Activated T-cell treated with anti-CD3 and anti-CD28 coated beads for 48 hours (primary cell): ENCODE measurements at regions not wholly inside any gene's neighbourhood (a gene's known extent, or its start where the extent isn't known, plus 50 kb on each side); places are given as distances from the start of the nearest gene placed in this dataset.

Experiments used
- DNase-seq: peaks from one replicate; pipeline ENCODE4 v3.0.0-alpha.2; 2020; ENCODE audit warnings: low read depth

- DNase-seq, result no peak
Measured at GRCh38 chr2:220174826-220175225, 547.4 kb downstream of the SLC4A3 start.

DNA sequence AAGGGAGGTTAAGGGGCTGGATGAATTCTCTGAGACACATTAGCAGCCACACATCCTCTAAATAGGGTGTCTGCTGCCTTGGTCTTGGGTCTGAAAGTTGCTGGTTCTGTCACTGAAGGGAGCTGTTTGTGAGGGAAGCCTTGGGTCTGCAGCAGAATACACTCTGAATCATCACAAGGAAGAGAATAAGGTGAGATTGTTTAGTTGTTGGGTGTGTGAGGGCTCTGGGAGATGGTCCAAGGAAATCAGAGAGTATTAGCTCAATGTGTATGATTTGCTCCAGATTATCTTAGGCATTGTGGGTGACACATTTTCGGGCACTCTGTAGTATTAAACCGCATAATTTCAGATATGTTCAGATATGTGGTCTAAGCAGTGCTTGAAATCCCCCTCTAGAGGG is 548.5 kb downstream of the SLC4A3 start:
- no peak for DNase-seq

GRCh38 chr2:220178991-220179695 is 551.7 kb downstream of the SLC4A3 start:
- DNase-seq, result no peak

DNA sequence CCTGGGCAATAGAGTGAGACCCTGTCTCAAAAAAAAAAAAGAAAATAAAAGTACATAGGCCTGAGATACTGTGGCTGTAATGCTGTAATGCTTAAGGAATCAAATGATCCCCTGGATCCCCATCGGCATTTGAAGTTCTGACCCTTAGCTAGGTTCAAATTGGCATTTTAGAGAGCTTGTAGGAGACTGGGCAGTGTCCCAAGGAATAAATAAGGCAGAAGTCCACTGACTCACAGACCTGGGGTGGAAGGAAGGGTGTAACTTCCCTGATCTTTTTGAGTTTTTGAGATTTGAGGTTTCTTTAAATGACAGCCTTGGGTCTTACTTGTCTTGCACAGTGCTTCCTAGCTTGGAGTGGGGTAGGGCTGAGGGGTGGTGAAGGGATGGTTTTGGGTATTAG is 553.7 kb downstream of the SLC4A3 start:
- no peak for DNase-seq

DNA sequence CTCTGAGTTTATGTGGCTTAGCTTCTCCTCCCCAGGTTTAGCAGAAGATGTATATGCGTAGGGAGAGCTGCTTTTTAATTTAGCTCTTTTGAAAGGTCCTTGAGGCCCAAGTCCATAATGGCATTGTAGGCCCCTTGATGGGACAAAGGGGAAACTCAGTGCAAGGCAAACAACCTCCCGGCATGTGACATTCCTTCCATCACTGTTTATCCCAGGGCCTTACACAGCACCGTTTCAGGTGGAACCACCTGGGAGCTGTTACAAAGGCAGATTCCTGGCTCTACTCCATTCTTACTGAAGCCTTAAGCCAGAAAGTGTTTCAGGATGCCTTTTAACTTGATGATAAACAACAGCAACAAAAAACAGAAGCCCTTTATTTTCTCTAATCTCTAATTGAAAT is 555.4 kb downstream of the SLC4A3 start:
- no peak for DNase-seq

- DNase-seq, result no peak
Measured at GRCh38 chr2:220185766-220186305, 558.4 kb downstream of the SLC4A3 start.

GRCh38 chr2:220188031-220188430 is 560.6 kb downstream of the SLC4A3 start:
- no peak for DNase-seq

GRCh38 chr2:220191031-220191430 is 563.6 kb downstream of the SLC4A3 start:
- no peak for DNase-seq

GRCh38 chr2:220191737-220192136 is 564.3 kb downstream of the SLC4A3 start:
- no peak for DNase-seq

DNA sequence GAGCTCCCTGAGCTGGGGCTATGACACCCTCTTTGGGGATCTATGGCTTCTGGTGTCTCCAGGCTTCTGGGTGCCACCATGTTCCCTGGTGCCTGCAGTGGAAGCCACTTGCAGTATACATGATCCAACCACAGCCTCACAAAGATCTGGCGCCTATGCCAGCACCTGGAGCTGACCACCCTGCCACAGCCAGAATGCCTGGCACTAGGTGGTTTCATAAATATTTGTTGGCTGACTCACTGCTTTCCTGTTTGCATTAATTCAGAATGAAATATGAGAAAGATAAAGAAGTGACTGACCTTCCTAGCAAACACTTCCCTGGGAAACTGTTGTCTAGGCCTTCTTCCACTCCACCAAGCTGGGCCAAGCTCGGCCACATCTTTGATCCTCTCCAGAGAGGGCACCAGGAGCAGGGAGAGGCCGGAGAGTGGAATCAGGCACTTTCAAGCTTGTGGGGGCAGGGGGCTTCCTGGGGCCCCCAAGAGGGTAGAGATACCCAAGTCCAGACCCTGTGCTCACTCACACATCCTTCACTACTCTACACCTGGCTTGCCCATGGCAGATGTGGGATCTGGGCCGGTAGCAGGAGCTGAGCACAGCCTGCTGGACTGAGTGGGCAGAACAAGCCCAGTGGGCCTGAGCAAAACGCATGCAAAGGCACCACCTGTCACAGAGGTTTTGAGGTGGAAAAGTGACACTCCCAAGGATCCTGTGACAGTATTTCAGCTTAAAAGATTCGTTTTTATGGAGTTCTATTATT is 565.7 kb downstream of the SLC4A3 start:
- no peak for DNase-seq

DNA sequence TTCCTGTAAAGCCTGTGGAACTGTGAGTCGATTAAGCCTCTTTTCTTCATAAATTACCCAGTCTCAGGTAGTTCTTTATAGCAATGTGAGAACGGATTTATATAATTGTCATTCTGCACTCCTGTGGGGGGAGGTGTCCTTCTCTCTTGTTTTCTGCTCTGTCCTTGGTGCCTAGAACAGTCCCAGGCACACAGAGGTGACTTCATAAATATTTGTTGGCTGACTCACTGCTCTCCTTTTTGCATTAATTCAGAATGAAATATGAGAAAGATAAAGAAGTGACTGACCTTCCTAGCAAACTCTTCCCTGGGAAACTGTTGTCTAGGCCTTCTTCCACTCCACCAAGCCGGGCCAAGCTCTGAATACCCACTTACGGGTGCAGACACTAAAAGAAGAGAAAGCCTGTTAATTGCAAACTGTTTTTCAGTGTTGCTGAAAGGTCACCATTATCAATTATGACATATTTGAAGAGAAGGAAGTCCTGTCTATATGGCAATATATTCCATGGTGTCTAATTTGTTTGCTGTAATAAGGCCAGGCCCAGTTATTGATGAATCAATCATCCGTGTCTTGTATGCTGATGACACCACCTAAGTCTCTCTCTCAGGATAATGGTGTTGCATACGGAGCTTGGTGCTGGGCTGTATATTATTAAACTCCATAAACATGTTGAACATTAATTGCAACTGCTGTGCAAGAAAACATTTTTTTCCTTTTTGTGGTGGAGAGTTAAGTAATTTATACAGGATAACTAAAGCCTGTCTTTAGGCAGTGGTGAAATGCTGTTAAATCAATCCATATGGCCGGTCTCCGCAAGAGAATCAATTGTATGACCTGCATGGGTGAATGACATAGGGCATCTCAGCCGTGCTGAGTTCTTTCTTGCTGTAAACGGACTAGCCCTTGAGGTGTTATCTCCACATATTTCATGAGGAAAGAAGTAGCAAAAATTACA is 567.5 kb downstream of the SLC4A3 start:
- no peak for DNase-seq

DNA sequence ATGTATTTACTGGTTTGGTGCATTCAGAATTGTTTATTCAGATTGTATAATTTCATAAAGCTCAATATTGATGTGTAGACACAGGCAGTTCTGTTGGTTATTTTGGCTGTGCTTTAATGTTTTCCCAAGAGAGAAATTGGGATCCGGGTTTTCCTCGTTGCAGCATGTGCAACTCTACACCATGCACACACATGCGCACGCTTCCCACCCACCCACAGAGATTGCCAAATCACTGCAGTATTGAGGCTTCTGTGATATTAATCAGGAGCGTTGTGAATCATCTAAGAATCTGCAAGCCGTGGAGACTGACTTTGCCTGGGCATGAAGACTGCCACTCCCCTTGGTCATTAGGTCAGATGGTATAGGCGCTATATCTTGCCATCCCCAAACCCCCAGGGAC is 571.5 kb downstream of the SLC4A3 start:
- DNase-seq, result no peak

- no peak for DNase-seq
Measured at GRCh38 chr2:220202066-220202465, 574.6 kb downstream of the SLC4A3 start.

DNA sequence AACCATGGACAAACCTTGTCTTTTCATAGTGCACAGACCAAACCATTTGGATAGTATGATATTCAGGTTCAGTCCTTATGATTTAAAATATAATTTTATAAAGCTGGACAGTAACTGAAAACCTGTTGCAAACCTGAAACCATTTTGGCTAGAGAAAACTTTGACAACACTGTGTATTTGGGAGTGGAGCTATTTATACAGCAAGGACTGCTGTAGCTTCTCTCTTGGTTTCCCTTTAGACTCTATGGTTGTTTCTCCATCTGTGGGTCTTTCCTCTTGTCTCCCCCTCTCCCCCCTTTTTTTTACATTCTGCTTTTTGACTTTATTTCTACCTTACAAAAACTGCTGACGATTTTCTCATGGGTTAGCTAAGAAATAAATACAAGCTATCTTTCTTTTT is 581.7 kb downstream of the SLC4A3 start:
- DNase-seq, result no peak

DNA sequence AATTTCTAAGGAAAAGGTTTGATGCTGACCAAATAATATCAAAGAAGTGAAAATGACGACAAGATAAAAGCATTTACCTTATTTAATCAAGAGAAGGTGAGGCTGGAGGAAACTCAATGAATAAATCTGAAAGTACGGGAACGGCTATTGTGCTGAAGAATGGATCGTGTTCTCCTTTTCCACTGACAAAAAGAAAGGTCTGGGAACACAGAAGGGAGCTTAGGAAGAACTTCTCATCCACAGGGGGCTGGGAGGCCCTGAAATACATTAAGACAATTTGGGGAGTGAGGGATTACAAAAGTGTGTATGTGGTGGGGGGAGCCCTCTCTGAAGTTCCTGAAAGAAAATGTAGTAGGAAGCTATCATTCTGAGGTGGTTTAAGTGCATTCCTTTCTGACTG is 582.3 kb downstream of the SLC4A3 start:
- no peak for DNase-seq

GRCh38 chr2:220212296-220213080 is 585.1 kb downstream of the SLC4A3 start:
- no peak for DNase-seq

GRCh38 chr2:220215785-220216184 is 588.4 kb downstream of the SLC4A3 start:
- no peak for DNase-seq

GRCh38 chr2:220219371-220219770 is 591.9 kb downstream of the SLC4A3 start:
- DNase-seq, result no peak

GRCh38 chr2:220220009-220220408 is 592.6 kb downstream of the SLC4A3 start:
- no peak for DNase-seq

DNA sequence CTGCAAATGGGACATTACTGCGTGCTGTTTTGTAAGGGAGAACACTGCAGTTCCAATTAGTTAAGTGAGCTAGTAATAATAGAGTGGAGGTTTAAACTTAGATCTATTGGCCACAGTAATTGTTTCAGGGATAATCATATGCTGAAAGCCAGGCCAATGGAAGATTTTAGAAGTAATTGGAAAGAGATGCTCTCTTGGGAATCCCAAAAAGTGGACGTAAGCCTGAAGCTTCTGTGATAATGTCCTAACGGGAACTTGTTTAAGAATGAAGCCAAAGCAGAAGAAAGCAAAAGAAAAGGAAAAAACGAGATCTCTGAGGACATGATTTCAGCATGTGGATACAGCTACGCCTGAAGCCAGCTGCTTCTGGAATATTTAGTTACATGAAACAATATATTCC is 594.6 kb downstream of the SLC4A3 start:
- no peak for DNase-seq
